ENCODE measurements at regions not wholly inside any gene's neighbourhood (a gene's known extent, or its start where the extent isn't known, plus 50 kb on each side); places are given as distances from the start of the nearest gene placed in this dataset.

GRCh38 chr21:35711661-35712060 is 348.7 kb downstream of the SETD4 start:
- TF ChIP-seq, protein P1, sequence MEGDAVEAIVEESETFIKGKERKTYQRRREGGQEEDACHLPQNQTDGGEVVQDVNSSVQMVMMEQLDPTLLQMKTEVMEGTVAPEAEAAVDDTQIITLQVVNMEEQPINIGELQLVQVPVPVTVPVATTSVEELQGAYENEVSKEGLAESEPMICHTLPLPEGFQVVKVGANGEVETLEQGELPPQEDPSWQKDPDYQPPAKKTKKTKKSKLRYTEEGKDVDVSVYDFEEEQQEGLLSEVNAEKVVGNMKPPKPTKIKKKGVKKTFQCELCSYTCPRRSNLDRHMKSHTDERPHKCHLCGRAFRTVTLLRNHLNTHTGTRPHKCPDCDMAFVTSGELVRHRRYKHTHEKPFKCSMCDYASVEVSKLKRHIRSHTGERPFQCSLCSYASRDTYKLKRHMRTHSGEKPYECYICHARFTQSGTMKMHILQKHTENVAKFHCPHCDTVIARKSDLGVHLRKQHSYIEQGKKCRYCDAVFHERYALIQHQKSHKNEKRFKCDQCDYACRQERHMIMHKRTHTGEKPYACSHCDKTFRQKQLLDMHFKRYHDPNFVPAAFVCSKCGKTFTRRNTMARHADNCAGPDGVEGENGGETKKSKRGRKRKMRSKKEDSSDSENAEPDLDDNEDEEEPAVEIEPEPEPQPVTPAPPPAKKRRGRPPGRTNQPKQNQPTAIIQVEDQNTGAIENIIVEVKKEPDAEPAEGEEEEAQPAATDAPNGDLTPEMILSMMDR (IDR thresholded peaks at IDR 0.05) = no peak
- TF ChIP-seq POLR2A (IDR thresholded peaks at IDR 0.05) (no peak), EP300 (IDR thresholded peaks at IDR 0.05) (no peak)

All from tibial nerve (tissue), 4 donors.